Endometrial microvascular endothelial cells (primary cell): ENCODE measurements at regions not wholly inside any gene's neighbourhood (a gene's known extent, or its start where the extent isn't known, plus 50 kb on each side); places are given as distances from the start of the nearest gene placed in this dataset.

Source experiments
- in situ Hi-C: cut with HindIII; loops from 2 replicates; pipeline ENCODE4 v1.10.0; 2017; ENCODE audit warnings: low sequenced_read_pairs, low pct_unique_long_range_greater_than_20kb; ENCODE audit errors: inconsistent ontology term

DNA sequence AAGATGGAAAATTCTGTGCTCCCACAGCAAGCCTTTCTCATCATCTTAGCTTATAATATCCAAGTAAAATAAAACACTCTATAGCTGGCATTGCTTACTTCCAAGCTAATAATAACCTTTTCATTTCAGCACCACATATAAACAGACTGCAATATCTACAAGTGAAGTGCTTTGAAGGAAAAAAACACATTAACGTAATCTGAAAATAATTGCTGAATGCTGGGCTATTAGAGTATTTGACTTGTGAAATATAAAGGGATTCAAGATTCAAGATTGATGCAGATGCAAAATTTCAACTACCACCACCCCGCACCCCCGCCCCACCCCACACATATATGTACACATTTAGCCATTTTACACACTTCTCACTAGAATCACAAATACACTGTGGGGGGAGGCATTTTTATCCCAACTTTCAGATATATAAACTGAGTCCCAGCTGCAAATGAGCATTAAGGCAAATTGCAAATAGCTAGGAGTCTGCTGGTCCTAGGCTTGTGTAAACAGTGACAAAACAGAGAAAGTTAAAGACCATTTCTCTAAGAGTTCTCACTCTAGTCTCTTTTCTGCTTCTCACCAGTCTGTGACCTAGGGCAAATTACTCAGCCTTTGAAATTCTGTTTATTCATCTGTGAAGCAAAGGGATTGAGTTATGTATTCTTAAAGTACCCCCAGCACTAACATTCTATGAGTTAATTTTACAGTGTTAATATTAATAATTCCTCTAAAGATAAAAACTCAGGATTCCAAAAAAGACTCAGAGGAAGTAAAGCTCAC lies 489.4 kb downstream of the PRELID2 start:
- in situ Hi-C loops: no loop called here

DNA sequence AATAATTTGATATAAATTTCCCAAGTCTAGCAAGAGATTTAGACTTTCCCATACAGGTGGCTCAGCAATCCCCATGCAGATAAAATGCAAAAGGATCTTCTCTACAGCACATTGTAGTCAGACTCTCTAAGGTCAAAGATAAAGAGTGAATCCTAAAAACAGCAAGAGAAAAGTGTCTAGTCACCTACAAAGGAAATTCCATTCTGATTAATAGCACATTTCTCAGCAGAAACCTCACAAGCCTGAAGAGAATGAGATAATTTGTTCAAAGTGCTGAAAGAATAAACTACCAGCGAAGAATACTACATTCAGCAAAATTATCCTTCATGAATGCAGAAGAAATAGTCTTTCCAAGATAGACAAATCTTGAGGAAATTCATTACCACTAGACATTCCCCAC lies 493.3 kb downstream of the PRELID2 start:
- in situ Hi-C loops: no loop called here

DNA sequence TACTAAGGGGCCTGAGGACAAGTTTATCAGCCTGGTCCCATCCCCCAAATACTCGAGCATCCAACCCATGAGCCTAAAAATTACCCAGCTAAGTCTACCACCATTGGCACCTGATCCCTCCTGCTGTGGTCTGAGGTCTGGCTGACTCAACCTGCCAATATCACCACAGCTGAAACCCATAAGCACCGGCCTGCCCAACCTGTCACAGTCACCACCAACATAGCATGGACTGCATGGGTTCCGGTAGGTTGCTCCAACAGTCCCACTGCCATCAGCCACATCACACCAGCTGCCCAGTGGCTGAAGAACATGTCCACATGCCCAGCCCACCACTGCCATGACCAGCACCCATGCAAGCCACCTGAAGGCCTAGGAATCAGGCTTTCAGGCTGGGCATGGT lies 495.0 kb downstream of the PRELID2 start:
- in situ Hi-C loops: no loop called here

DNA sequence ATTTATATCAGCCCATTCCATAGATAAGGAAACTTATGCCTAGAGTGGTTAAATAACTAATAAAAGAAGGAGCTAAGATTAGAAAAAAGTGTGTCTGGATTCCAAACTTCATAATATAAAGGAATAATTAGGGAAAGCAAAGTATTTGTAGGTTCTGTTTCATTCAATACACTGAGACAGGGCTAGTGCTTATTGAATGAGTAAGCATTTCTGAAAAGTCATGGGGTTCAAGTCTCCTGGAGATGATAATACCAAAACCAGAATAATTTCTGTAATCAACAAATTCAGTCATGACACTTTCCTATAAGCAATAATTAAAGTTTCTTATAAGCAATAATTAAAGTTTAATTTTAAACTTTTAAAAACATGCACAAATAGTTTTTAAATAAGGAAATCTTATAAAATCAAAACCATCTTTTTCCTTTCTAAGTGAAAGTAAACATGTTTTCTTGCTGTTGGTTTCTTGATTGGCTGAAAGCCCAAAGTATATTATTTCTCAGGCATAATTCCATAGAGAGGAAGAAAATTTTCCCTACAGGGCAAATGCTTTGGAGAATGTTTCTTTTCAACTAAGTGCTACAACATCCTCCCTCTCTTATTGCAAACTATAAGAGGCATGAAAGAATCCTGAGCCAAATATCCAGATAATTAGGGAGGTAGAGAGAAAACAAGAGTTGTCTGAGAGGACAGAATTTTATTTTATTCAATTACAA lies 510.2 kb downstream of the PRELID2 start:
- in situ Hi-C loops: no loop called here

DNA sequence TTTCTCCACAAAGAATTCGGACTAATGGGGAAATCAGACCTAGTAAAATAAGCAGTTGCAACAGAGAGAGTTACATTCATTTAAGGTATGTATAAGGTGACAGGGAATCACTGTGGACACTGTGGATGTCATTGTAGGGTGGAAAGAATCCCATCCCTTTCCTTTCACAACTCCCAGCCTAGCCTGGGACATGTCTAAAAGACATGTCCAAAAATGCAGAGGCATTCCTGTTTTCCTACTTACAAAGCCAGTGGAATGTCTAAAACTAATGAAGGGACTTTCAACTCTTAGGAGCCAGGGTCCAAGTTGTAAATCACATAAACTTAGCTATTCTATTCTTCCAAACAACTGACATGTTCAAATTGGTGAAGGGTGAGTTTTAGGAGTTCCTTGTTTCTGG lies 511.0 kb downstream of the PRELID2 start:
- in situ Hi-C loops: no loop called here

DNA sequence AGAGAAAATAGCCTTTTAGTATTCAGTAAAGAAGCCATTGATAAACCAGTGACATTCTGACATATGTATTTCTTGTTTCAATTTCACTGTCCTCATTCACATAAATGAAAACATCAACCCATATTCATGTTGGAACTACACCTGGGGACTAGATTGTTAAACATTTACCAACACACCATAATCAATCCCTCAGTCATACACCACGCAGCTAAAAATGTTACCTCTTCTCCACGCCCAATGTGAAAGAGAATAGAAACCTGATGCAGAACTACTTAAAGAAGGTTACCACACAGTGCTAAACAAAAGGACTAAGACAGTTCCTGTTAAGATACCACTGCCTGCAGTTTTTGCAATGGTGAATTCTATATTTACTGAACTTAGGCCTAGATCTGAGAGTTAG lies 518.9 kb downstream of the PRELID2 start:
- in situ Hi-C loops: no loop called here

DNA sequence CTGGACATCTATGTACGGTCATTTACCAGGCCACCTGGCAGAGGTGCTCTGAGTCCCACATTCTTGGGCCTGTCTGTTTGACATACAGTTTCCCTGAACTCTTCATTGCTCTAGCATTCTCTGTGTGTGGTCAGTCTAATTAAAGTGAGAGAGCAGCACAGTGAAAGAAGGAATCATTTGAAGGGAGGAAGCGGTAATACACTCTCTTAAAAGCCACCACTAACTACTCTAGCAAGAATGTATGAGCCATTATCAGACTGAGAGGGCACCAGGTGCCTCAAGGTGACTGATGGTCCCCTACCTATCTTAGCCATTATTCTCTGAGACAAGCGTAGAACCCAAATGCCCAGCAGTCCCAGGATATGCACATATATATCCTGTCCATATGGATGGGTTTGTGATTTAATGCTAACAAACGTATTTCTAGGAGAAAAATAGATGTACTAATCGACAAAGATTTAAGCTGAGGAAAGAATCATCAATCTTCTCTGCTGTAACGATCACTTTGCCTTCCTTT lies 527.2 kb downstream of the PRELID2 start:
- in situ Hi-C loops: no loop called here

DNA sequence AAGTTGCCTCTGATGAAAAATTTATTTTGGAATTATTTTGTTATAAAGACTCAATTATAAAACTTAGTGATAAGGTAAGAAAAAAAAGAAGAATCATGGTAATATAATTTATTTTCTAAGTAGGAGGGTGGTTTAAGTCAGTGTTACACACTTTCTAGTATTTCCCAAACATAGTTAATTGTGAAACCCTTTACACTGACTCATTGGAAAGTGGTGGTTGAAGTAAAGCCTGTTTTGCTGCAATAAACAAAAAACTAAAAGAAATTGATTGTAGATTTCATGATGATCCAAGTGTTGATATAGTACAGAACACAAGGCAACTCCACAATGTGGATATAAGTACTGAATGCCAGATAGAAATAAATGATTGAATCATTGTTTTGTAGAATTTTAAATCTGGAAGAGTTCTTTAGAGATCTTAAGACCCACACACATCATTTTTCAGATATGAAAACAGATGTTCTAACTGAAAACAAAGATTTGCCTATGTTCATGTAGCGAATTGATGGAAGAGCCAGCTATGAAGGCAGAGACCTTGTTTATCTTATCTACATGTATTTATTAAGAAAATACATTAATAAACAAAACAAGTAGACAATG lies 539.8 kb downstream of the PRELID2 start:
- in situ Hi-C loops: no loop called here

DNA sequence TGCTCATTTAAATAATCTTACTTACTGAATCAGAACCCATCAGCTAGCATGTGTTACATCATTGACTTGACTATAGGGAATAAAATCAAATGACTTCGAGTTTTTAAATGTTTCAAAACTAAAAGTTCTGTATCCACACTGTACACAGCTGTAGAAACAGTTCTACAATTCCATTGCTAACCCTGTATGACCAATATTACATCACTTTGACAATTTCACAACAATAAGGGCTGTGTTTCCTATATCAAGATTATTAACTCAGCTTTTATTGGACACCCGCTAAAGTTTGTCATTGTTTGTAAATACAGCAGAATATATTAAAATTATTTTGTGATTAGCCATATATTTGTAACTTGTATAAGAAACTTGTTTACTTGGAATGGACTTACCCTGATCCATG lies 540.8 kb downstream of the PRELID2 start:
- in situ Hi-C loops: no loop called here

DNA sequence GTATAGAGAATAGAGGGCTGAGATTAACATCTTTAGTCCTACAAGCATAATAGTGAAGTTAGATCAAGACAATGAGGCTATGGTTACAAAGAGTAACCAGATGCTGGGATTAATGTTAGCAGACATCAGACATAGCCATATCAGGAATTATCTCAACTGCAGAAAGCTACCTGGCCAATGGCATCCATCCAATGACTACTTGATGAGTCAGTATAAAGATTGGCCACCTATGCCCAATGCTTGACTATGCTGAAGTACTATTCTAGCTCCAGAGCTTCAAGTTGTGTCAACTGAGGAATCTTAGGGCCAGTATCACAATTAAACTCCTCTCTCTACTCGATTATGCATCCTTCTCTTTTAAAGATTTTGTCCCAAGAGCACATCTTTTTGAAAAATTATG lies 541.4 kb downstream of the PRELID2 start:
- in situ Hi-C loops: no loop called here

DNA sequence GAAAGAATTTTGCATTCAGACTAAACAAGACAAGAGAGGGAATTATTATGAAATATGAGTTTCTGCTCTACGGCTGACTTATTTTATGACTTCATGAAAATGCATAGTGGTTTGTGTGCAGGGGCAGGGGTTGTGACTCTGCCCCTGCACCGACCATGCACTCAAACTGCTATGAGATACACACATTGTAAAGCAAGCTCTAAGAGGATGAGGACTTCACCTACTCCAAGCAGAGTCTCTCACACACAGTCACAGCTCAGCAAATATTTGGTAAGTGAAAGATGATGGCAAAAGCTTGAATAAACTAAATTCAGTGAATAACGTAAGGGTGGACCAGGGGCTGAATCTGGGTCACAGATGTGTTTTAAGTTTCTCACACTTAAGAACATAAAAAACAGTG lies 542.9 kb downstream of the PRELID2 start:
- in situ Hi-C loops: no loop called here

DNA sequence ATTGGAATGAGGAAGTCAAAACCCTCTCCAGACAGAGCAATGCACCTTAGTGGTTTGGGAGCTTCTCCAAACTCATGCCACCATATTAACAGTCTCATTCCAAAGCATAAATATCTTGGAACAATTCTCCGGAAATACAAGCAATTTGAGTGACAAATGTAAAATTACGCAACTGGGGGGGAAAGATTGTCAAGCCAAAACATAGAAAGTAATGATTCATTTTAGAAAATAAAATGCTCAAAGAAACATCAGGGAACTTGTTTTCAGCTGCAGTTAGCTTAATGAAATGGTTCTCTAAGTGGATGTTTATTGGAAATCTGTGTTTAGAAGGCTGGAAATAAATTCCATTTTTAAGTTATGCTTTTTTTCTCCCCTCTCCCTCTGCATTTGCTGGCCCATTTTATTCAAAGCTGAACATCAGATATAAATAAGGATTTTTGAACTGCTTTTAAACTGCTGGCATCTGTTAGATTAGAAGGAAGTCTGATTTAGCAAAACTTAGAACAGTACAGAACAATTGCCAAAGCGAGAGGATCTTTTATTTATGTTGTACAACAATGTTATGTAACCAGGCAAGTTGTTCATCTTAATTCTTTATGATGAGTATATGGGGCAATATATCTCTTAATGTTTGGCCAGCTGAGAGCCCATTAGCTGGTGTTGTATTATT lies 551.9 kb downstream of the PRELID2 start:
- in situ Hi-C loops: no loop called here

DNA sequence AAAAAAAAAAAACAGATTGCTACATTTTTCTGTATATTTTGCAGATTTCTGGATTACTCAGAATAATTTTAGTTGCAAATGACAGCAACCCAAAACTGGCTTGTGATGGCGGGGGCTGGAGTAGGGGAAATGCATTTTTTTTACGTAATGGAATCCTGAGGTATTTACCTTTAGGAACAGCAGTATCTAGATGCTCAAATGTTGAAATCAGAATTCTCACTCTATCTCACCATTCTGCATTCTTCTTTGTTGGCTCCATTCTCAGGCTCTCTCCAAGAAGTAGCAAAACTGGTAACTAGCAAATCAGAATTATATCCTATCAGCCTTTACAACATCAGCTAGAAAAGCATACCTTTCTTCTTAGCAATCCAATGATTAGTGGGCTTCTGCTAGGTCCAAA lies 554.3 kb downstream of the PRELID2 start:
- in situ Hi-C loops: no loop called here

DNA sequence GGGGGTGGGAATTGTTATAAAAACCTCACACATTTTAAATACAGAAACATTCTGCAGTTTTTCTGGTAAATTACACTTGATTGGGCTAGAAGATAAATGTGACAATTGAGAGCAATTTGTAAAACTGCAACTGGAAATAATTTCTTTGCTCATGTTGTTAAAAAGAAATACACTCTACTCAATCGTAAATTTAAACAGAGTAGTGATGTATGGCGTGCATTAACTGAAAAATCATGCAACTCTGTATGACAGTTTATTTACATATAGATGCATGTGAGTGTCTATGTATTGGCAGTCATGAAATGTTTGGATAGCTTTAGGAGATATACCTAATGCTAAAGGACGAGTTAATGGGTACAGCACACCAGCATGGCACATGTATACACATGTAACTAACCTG lies 554.9 kb downstream of the PRELID2 start:
- in situ Hi-C loops: no loop called here

DNA sequence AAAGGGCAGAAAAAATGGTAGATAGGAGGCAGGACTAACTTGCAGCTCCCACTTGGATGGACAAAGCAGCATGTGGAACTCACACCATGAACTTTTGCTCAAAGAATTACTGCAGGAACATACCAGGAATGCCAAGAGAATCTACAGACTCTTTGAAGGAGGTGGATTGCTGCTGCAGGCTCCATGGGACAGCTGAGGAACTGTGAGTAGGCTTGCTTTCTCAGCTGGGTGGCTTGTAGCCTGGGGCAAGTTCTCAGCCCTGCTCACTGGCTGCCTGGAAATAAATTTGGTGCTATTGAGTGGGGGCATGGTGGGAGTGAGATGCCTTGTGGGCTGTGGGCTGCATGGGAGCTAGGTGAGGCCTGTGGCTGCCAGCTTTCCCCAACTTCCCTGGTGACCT lies 574.5 kb downstream of the PRELID2 start:
- in situ Hi-C loops: no loop called here

DNA sequence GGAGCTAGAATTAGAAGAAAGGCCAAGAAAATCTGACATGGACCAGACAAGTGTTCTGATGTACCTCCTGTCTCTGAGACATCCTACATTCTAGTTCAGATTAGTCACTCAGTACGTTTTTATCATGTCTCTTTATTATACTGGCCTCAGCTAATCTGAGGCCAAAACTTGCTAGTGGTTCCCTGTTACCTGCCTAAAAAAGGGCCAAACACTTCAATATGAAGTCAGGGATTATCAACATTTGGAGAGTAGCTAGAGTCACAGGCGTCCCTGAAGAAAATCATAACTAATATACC lies 587.4 kb downstream of the PRELID2 start:
- in situ Hi-C loops: loop anchor here (25.0 kb wide), 1 partner anchor 1035 kb away; no protein-coding TSS in a partner anchor

DNA sequence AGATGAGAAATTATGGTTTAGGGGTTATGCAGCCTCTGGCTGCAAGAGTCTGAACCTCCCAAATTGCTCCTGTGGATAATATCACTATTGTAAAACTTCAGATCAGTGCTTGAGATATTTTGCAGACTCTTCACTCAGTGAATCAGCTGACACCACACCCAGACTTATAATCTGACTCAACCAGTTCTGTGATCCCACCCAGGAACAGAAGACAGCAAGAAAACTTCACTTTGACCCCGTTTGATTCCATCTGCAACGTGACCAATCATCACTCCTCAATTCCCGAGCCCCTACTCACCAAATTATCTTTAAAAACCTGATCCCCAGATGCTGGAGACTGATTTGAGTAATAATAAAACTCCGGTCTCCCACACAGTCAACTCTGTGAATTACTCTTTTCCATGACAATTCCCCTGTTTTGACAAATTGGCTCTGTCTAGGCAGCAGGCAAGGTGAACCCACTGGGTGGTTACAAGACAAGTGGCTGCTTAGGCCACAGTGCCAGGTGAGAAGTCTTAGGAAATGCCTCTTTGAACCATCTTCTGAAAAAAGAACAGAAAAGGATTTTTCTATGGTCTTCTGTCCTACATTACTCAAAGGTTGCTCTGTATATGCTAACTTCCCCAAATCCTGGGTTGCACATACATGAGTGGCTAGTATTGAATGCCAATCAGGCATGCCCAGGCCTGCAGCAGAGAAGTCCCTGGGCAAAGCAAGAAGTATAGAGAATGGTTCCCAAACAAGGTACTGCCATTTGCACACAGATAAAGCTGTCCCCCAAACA lies 588.0 kb downstream of the PRELID2 start:
- in situ Hi-C loops: loop anchor here (25.0 kb wide), 1 partner anchor 1035 kb away; no protein-coding TSS in a partner anchor

DNA sequence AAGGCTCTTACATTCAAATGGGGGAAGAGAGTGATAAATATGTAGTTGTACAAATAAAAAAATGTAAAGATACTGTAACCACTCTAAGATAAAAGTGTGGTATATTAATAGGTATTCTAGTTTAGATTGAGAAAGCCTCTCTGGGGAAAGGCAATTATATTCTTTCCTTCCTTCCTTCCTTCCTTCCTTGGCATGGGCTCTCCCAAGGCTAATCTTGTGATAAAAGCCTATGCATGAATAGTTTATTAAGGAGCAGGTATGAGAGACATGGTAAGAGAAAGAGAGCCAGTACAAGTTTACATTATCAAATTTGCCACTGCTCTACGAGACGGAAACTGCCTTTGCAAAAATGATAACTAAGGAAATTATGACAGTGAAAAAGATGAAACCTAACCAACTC lies 588.8 kb downstream of the PRELID2 start:
- in situ Hi-C loops: loop anchor here (25.0 kb wide), 1 partner anchor 1034 kb away; no protein-coding TSS in a partner anchor

DNA sequence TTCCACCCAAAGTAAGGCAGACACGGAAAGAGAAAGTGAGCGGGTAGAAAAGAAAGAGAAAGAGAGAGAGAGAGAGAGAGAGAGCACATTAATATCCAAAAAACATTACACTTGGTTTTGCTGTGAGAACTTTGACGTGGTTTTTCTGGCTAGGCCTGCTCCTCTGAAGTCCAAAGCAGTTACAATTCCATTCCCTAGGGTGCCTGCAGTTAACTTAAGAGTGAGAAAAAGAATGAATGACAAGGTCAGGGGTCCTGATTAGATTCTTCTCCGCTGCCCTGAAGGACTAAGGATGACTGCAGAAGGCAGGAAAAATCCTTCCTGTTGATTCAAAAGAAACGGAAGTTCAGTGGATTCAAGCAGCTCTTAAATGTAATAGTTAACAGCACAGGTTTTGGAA lies 589.8 kb downstream of the PRELID2 start:
- in situ Hi-C loops: loop anchor here (25.0 kb wide), 1 partner anchor 1033 kb away; no protein-coding TSS in a partner anchor
